Activated CD4-positive, alpha-beta T cell treated with anti-CD3 and anti-CD28 coated beads, Interleukin-2, Interleukin-6, amounts not matched to agents 100 ng/mL and 50 ng/mL, durations not matched to agents 16 hours and 8 hours (primary cell): ENCODE measurements at regions not wholly inside any gene's neighbourhood (a gene's known extent, or its start where the extent isn't known, plus 50 kb on each side); places are given as distances from the start of the nearest gene placed in this dataset.
"Not testable (repeated sequence)": the region's sequence is repeated elsewhere in the genome, so short reads cannot be mapped to it uniquely, and the experiment has no call there.

Source experiments
- DNase-seq: peaks from one replicate; pipeline ENCODE4 v3.0.0-alpha.2; 2020

GRCh38 chr7:109659261-109659660 is 1089.6 kb downstream of the DNAJB9 start:
- DNase-seq: no peak

- no peak for DNase-seq
Measured at GRCh38 chr7:109660401-109660800, 1090.7 kb downstream of the DNAJB9 start.

GRCh38 chr7:109663806-109664205 is 1094.1 kb downstream of the DNAJB9 start:
- DNase-seq: no peak

GRCh38 chr7:109687269-109687668 is 1117.6 kb downstream of the DNAJB9 start:
- DNase-seq: not testable (repeated sequence)

GRCh38 chr7:109692613-109693012 is 1122.9 kb downstream of the DNAJB9 start:
- DNase-seq: not testable (repeated sequence)

- DNase-seq: no peak
Measured at GRCh38 chr7:109694149-109695071, 1124.7 kb downstream of the DNAJB9 start.

GRCh38 chr7:109695419-109695818 is 1125.7 kb downstream of the DNAJB9 start:
- DNase-seq: no peak

- DNase-seq: no peak
Measured at GRCh38 chr7:109696723-109697122, 1127.0 kb downstream of the DNAJB9 start.

GRCh38 chr7:109699661-109700060 is 1130.0 kb downstream of the DNAJB9 start:
- no peak for DNase-seq

GRCh38 chr7:109713366-109713765 is 1143.7 kb downstream of the DNAJB9 start:
- DNase-seq: no peak

GRCh38 chr7:109719359-109719758 is 1149.7 kb downstream of the DNAJB9 start:
- not testable (repeated sequence) for DNase-seq

- DNase-seq: no peak
Measured at GRCh38 chr7:109734601-109735000, 1164.9 kb downstream of the DNAJB9 start.

GRCh38 chr7:109735881-109736280 is 1166.2 kb downstream of the DNAJB9 start:
- DNase-seq: no peak

- no peak for DNase-seq
Measured at GRCh38 chr7:109745677-109746410, 1176.2 kb downstream of the DNAJB9 start.

GRCh38 chr7:109751241-109751640 is 1181.6 kb downstream of the DNAJB9 start:
- DNase-seq: peak; percentile 3

- no peak for DNase-seq
Measured at GRCh38 chr7:109752068-109752467, 1182.4 kb downstream of the DNAJB9 start.

GRCh38 chr7:109757713-109758112 is 1188.0 kb downstream of the DNAJB9 start:
- no peak for DNase-seq

- no peak for DNase-seq
Measured at GRCh38 chr7:109763611-109764010, 1193.9 kb downstream of the DNAJB9 start.

- no peak for DNase-seq
Measured at GRCh38 chr7:109772161-109772560, 1202.5 kb downstream of the DNAJB9 start.

- no peak for DNase-seq
Measured at GRCh38 chr7:109782806-109783205, 1213.1 kb downstream of the DNAJB9 start.

GRCh38 chr7:109806548-109806947 is 1236.9 kb downstream of the DNAJB9 start:
- DNase-seq: no peak

GRCh38 chr7:109821156-109821555 is 1251.5 kb downstream of the DNAJB9 start:
- DNase-seq: no peak

GRCh38 chr7:109834851-109835250 is 1256.1 kb upstream of the LRRN3 start:
- no peak for DNase-seq

GRCh38 chr7:109835577-109835976 is 1255.3 kb upstream of the LRRN3 start:
- DNase-seq: no peak
